Ectodermal cell (in vitro differentiated cells): ENCODE measurements at regions not wholly inside any gene's neighbourhood (a gene's known extent, or its start where the extent isn't known, plus 50 kb on each side); places are given as distances from the start of the nearest gene placed in this dataset.

ENCODE experiments used
- H3K27ac ChIP-seq: 2 replicates; pipeline ENCODE4 v1.7.0; 2013; ENCODE audit warnings: mild to moderate bottlenecking, low read depth, low read length; ENCODE audit not compliant: insufficient read depth, poor library complexity, severe bottlenecking
- H3K27me3 ChIP-seq: 2 replicates; pipeline ENCODE4 v1.7.0; 2013; ENCODE audit warnings: mild to moderate bottlenecking, low read length; ENCODE audit not compliant: insufficient read depth, control insufficient read depth, poor library complexity, severe bottlenecking
- H3K36me3 ChIP-seq: one replicate; pipeline ENCODE4 v1.7.0; 2013; ENCODE audit warnings: low read length; ENCODE audit not compliant: control insufficient read depth, insufficient read depth
- H3K4me1 ChIP-seq: one replicate; pipeline ENCODE4 v1.7.0; 2013; ENCODE audit warnings: low read length; ENCODE audit not compliant: control insufficient read depth, insufficient read depth
- H3K4me3 ChIP-seq: 2 replicates; pipeline ENCODE4 v1.7.0; 2013; ENCODE audit warnings: low read depth, low read length, control low read depth; ENCODE audit not compliant: insufficient read depth
- H3K9me3 ChIP-seq: 2 replicates; pipeline ENCODE4 v1.7.0; 2013; ENCODE audit warnings: mild to moderate bottlenecking, low read length, moderate library complexity; ENCODE audit not compliant: control insufficient read depth
- WGBS, 2 experiments: methylation state at CpG; one replicate each; pipeline ENCODE4 v1.1.7; 2013; ENCODE audit warnings: missing lambda C conversion rate in 2 of 2; 5-methylcytosine and 5-hydroxymethylcytosine counted together

DNA sequence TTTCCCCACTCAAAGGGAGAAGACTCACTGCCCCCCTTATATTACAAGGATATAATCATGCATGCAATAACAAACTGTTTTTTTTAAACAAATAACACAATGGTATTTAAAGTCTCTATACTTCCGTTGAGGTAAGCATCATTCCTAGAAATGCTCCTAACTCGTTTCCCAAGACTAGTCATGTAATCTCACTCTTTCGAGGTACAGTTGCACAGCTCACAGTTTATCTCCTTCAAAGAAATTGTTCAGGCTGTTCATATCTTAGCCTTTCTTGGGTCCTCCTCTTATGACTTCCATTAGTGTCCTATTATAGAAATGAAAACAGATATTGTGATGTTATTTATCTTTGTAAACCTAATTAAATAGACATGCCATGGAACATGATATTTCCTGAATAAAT is 705.0 kb downstream of the KCNT2 start:
- Histone ChIP-seq H3K27ac (no peak overlapping the region), H3K4me1 (no peaks in the 10 kb centered on the region), H3K4me3 (no peak overlapping the region), H3K9me3 (no peaks in the 10 kb centered on the region), H3K36me3 (no peaks in the 10 kb centered on the region), H3K27me3 (no peaks in the 10 kb centered on the region)
- 94 to 99% methylated on average over 3 of the region's 3 CpGs for whole genome bisulfite sequencing, 2 experiments

DNA sequence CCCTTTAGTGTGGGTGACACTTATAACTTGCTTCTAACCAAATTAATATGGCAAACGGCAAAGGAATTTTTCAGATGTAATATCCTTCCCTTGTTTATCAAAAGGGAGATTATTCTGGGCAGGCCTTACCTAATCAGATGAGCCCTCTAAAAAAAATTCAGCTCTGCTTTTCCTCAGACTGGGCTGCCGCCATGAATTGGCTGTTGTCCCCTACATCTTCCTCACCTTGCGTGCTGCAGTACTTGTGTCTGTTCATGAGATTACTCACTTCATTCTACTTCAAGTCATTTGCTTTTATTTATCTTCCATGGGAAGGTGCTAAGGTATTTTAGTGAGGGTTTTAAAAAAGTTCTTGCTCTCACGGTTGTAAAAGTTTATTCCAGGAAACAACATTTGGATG is 705.5 kb downstream of the KCNT2 start:
- H3K4me3 ChIP-seq, result no peak overlapping the region
- no peaks in the 10 kb centered on the region for H3K9me3 ChIP-seq
- H3K36me3 ChIP-seq, result no peaks in the 10 kb centered on the region
- H3K27me3 ChIP-seq, result no peaks in the 10 kb centered on the region
- H3K4me1 ChIP-seq, result no peaks in the 10 kb centered on the region
- H3K27ac ChIP-seq, result no peak overlapping the region
- WGBS, 2 experiments, result 90 to 94% methylated on average over 4 of the region's 4 CpGs

DNA sequence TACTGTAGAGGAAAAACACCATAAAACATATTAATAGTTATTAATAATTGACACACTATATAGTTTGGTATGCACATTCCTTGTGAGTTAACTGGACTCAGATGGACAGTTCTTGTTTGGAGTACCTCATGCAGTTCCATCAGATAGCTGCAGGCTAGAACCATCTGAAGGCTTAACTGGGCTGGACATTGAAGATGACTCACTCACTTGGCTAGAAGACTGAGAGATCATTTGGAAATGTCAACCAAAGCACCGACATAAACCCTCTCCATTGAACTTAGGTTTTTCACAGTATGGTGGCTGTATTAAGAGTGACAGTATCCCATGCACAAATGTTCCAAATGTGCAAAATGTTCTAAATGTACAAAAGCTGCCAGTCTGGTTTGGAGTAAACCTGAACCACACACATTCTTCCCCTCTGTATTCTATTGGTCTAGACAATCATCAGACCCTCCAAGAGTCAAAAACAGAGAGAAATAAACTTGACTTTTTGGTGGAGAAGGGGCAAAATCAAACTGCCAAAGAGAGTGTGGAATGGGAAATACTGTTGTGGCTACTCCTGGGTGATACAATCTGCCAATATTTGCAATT is 708.4 kb downstream of the KCNT2 start:
- 100% methylated on average over 1 of the region's 1 CpG for WGBS, 2 experiments

DNA sequence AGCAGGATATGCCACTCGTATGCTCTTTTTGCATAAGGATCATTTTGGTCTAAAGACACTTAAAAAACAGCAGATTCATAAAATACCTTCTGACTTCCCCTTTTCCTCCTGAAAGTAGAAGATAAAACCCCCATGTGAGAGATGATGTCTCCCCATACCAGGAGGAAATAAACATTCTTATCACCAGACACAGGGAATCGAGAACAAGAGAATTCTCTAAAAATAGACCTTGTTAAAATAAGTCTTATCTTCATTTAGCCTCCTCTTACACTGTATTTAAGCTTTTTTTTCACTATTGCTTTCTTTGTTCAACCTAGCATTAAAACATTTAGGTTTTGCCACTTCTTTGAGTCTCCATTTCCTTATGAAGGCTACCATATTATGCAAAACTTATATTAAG is 709.3 kb downstream of the KCNT2 start:
- Histone ChIP-seq H3K27me3 (no peaks in the 10 kb centered on the region), H3K4me3 (no peak overlapping the region), H3K9me3 (no peaks in the 10 kb centered on the region), H3K36me3 (no peaks in the 10 kb centered on the region), H3K27ac (no peak overlapping the region), H3K4me1 (no peaks in the 10 kb centered on the region)
- WGBS, 2 experiments, result 93 to 98% methylated on average over 1 to 2 of the region's 2 CpGs

More for the DNA sequence above, 708.4 kb downstream of the KCNT2 start:
- H3K9me3 ChIP-seq, result no peaks in the 10 kb centered on the region
- no peaks in the 10 kb centered on the region for H3K36me3 ChIP-seq
- H3K27me3 ChIP-seq, result no peaks in the 10 kb centered on the region
- no peak overlapping the region for H3K4me3 ChIP-seq
- no peak overlapping the region for H3K27ac ChIP-seq
- no peaks in the 10 kb centered on the region for H3K4me1 ChIP-seq

DNA sequence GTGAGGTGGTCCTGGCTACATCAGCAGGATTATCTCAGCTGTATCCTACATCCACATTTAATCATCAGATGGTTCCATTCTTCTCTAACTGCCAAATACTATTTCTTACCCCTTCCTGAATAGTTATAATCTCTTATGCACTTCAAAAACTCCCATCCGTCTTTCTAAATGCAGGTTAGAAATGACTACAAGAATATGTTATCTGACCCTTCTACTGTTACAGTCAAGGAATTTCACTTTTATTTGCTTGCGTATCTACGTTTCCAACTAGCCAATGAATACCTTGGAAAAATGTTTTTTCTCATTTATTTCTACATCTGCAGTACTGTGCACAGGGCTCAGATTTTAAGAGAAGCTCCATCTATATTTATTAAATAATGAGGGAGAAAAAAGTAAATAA is 709.9 kb downstream of the KCNT2 start:
- H3K4me3 ChIP-seq, result no peak overlapping the region
- no peak overlapping the region for H3K27ac ChIP-seq
- 80 to 95% methylated on average over 3 of the region's 3 CpGs for WGBS, 2 experiments
- H3K4me1 ChIP-seq, result no peaks in the 10 kb centered on the region
- no peaks in the 10 kb centered on the region for H3K9me3 ChIP-seq
- H3K27me3 ChIP-seq, result no peaks in the 10 kb centered on the region
- H3K36me3 ChIP-seq, result no peaks in the 10 kb centered on the region

DNA sequence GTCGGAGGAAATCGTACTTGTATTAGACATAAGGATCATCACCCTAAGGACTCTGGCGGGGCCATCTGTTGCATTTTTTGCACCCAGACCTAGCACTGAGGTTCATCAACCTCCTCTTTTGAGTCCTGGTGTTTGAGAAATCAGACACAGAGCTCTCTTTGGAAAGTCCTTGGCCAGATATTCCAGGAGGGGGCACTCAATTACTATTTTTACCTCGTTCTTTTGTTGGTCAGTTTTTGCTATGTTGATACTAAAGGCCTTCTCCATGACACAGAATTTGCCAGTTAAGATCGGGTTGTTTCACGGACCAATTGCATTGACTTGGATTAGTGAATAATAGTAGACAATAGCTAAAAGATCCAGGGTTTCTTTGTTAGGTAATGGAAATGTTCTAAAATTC is 711.2 kb downstream of the KCNT2 start:
- no peak overlapping the region for H3K27ac ChIP-seq
- H3K4me1 ChIP-seq, result no peaks in the 10 kb centered on the region
- H3K27me3 ChIP-seq, result no peaks in the 10 kb centered on the region
- no peak overlapping the region for H3K4me3 ChIP-seq
- H3K36me3 ChIP-seq, result no peaks in the 10 kb centered on the region
- 93 to 95% methylated on average over 6 of the region's 6 CpGs for WGBS, 2 experiments
- no peaks in the 10 kb centered on the region for H3K9me3 ChIP-seq

DNA sequence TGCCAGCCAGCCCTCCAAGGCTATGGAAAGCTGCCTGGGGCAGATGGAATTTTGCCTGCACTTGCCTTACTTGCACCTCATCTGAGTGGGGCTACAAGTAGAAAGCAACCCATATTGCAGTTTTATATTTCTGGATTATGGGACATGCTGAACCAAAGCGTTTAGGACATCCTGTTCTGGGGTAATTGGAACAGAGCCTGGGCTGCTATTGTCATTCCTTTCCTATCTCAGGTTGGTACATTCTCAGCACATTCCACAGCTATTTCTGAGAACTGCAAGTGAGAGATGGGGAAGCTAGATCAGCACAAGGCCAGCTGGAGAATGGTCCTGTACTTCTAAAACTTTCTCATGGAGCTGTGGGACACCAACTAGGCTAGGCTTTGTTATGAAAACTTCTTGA is 713.8 kb downstream of the KCNT2 start:
- no peak overlapping the region for H3K4me3 ChIP-seq
- no peaks in the 10 kb centered on the region for H3K36me3 ChIP-seq
- H3K27me3 ChIP-seq, result no peaks in the 10 kb centered on the region
- no peaks in the 10 kb centered on the region for H3K9me3 ChIP-seq
- 67 to 83% methylated on average over 1 of the region's 1 CpG for WGBS, 2 experiments
- H3K27ac ChIP-seq, result no peak overlapping the region
- no peaks in the 10 kb centered on the region for H3K4me1 ChIP-seq

DNA sequence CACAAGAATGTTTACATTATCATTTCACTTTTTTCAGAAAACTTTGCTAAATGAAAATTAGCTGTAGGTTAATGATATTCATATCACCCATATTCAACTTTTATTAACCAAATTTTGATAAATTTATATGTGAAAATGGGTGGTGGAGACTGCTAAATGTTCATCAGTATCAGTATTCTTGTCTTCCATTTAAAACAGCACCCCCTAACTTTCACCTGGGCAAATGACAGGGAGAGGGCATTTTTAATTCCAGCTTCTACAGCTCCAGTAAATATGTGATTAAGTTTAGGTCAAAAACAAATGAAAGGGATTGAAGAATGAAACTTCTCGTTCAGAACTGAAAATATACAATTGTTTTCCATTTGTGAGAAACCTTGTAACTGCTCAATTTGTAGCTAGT is 722.2 kb downstream of the KCNT2 start:
- no peak overlapping the region for H3K4me3 ChIP-seq
- no peaks in the 10 kb centered on the region for H3K27me3 ChIP-seq
- 73 to 88% methylated on average over 1 of the region's 1 CpG for WGBS, 2 experiments
- H3K27ac ChIP-seq, result no peak overlapping the region
- H3K36me3 ChIP-seq, result no peaks in the 10 kb centered on the region
- H3K9me3 ChIP-seq, result no peaks in the 10 kb centered on the region
- no peaks in the 10 kb centered on the region for H3K4me1 ChIP-seq

DNA sequence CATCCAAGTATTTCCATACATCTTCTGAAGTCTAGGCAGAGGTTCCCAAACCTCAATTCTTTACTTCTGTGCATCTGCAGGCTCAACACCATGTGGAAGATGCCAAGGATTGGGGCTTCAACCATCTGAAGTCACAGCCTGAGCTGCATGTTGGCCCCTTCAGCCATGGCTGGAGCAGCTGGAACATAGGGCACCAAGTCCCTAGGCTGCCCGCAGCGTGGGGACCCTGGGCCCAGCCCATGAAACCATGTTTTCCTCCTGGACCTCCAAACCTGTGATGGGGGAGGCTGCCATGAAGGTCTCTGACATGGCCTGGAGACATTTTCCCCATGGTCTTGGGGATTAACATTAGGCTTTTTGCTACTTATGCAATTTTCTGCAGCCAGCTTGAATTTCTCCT is 729.8 kb downstream of the KCNT2 start:
- Histone ChIP-seq H3K27me3 (no peaks in the 10 kb centered on the region), H3K36me3 (no peaks in the 10 kb centered on the region), H3K4me1 (no peaks in the 10 kb centered on the region), H3K27ac (no peak overlapping the region), H3K4me3 (no peak overlapping the region), H3K9me3 (no peaks in the 10 kb centered on the region)
- WGBS, 2 experiments, result 95 to 96% methylated on average over 2 of the region's 2 CpGs

DNA sequence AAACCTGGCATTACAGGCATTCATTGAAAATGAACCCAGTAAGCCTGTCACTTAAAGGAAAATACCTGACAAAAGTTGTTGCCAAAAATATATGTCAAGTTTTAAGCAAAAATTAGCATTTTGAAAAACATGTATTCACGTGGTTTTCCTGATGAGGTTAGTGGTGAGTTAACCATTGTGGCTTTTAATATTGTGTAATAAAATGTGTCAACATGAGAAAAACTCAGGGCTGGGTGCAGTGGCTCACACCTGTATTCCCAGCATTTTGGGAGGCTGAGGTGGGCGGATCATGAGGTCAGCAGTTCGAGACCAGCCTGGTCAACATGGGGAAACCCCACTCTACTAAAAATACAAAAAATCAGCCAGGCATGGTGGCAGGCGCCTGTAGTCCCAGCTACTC is 731.4 kb downstream of the KCNT2 start:
- H3K27ac ChIP-seq, result no peak overlapping the region
- no peaks in the 10 kb centered on the region for H3K9me3 ChIP-seq
- no peaks in the 10 kb centered on the region for H3K36me3 ChIP-seq
- no peaks in the 10 kb centered on the region for H3K27me3 ChIP-seq
- 87 to 90% methylated on average over 4 of the region's 4 CpGs for WGBS, 2 experiments
- no peak overlapping the region for H3K4me3 ChIP-seq
- no peaks in the 10 kb centered on the region for H3K4me1 ChIP-seq

DNA sequence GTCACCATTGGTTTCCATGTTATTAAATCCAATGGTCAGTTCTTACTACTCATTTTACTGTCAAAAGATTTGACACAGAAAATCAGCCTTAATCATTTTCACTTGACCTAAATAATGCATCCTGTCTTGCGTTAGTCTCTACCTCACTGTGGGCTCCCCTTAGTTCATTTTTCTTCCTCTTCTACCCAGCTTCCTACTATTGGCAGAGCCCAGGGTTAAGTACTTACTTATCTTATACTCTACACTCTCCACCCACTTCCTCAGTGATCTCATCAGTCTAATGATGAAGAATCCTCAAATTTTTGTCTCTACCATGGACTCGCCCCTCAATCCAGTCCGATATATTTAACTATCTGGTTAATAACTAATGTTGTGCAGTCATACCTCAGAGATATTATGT is 735.9 kb downstream of the KCNT2 start:
- H3K9me3 ChIP-seq, result no peaks in the 10 kb centered on the region
- H3K4me1 ChIP-seq, result no peaks in the 10 kb centered on the region
- no peak overlapping the region for H3K27ac ChIP-seq
- H3K36me3 ChIP-seq, result no peaks in the 10 kb centered on the region
- no peak overlapping the region for H3K4me3 ChIP-seq
- 98% methylated on average over 1 to 3 of the region's 3 CpGs for WGBS, 2 experiments
- H3K27me3 ChIP-seq, result no peaks in the 10 kb centered on the region
